ENCODE measurements at regions not wholly inside any gene's neighbourhood (a gene's known extent, or its start where the extent isn't known, plus 50 kb on each side); places are given as distances from the start of the nearest gene placed in this dataset.
"Not testable (repeated sequence)": the region's sequence is repeated elsewhere in the genome, so short reads cannot be mapped to it uniquely, and the experiment has no call there.

DNA sequence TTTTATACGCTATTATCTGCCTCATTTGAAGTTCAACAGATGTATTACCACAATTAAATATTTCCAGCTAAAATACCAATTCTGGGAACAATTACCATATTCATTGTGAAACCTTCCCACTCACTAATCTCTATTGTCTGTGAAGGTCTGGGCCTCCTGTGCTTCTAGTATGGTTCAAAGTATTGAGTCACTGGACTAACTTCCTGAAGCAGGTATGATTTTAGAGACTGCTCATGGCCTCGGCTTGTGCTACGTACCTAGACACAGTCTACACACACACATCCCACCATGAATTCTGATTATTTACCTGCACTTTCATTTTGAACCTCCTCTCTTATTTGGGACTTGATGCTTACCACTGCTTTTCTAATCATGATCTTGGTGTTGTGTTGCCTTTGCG, 180.7 kb upstream of the EPHA4 start:
- no peak for DNase-seq

GRCh38 chr2:221750316-221750715, 178.2 kb upstream of the EPHA4 start:
- DNase-seq, result no peak

DNA sequence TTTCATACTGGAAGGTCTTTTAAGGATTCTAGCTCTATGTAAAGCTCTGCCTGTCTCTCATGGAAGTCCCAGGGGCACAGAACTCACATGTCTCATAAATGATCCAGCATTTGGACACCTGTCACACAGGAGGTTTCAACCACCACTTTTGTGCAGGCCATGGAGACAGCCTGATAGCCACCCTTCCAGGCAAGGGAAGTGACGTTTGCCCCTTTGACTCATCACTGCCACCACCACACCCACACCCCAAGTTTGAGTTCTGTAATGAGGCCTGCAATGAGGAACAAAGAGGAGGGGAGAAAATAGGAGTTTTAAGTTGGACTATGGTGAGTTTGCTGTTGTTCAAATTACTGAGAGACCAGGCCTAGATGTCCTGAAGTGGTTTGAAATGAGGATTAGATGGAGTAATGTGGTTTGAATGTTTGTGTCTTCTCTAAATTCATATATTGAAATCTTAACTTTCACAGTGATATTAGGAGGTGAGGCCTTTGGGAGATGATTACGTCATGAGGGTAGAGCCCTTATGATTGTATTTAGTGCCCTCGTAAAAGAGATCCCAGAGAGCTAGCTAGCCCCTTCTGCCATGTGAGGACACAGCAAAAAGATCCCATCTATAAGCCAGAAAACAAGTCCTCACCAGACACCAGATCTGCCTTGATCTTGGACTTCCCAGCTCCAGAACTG, 175.3 kb upstream of the EPHA4 start:
- DNase-seq, result no peak

DNA sequence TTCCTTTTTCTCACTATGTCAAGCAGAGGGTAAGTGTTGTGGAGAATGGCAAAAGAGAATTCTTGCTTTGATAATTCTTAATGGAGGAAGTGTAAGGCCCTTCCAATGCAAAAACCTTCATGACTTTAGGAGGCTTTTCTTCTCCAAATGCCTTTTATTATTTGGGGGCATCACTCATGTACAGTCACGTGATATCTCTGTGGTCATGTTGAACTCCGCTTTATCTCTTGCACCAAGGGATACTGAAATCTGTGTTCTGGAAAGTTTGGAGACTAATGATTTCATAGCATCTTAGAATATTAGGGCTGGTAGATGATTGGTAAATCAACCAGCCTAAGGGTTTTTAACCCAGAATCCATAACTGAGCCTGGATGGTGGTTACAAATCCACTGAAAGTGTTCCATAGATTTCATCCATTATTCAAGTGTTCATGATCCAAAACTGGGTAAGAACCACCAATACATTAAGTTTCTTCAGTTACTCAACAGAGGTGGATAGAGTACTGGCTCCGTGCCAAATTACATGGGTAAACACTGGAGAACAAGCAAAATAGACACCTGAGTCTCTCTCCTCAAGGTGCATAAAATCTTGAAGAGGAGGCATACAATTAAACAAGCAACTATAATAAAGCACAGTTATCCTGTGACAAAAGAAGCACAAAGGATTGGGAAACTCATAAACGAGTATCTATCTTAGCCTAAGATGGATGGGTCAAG, 169.6 kb upstream of the EPHA4 start:
- no peak for DNase-seq

DNA sequence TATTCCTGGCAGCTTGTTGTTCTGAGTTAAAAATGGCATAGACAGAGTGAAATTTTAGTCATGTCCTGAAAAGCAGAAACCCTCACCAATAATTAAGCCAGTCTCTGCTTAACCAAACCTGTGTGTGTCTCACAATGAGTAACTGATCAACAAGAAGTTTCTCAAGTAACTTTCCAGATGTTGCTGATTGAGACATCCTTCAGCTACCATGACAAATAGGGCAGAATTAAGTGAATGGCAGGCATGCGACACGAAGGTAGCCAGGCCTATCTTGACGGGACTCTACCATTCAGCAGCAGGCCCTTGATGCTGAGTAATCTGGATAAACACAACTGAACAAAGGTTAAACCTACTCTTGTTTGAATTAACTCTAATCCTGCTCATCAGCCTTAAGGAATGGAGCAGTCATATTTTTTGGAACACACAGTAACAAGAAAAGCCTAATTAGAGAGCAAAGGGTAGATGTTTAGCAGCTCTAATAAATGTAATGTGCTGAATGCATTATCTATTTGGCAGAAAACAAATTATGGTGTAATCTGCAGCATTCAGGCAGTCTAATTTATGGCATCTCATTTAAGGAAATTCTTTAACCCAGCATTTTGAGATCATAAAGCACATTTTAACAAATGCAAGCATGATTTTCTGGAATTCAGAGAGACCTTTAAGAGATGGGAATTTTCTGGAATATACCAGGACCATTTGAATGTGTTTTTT, 159.5 kb upstream of the EPHA4 start:
- no peak for DNase-seq

DNA sequence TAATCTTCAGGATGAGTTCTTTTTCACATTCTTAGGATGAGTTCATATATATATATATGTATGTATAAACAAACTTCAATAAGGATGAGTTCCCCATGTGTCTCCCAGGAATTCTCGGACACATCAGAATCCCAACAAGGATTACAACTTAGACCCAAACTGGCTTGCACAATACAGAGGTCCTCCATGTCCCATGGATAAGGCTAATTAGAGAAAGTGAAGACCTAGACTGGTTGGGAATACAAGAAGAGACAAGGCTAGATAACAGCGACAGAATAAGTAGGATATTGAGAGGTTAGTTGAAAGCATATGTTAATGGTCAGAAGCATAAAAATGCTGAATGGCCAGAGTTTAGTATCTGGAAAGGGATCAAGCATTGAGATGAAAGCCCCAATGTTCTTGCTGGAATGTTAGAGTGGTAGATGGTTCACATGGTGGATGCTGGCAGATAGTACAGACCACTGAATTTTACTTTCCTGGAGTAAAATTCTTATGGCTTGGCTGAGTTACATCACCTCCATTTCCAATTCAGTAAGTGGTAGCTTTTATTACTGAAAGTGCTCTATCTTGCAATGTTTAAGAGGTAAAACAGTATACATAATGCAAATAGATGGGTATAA, 154.9 kb upstream of the EPHA4 start:
- no peak for DNase-seq

DNA sequence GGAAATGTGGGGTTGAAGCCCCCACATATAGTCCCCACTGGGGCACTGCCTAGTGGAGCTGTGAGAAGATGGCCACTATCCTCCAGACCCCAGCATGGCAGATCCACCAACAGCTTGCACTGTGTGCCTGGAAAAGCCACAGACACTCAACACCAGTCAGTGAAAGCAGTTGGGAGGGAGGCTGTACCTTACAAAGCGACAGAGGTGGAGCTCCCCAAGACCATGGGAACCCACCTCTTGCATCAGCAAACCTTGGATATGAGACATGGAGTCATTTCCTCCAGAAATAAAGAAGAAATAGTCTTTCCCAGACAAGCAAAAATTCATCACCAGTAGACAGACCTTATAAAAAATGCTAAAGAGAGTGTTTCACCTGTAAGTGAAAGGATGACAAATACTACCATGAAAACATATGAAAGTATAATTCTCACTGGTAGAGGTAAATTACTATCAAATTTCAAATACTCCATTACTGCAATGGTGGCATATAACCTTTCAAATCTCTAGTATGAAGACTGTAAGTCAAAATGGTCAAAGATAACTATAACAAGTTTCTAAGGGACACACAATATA, 152.6 kb upstream of the EPHA4 start:
- DNase-seq, result no peak

- not testable (repeated sequence) for DNase-seq
Observed at GRCh38 chr2:221724117-221724516, 152.0 kb upstream of the EPHA4 start.

GRCh38 chr2:221716426-221717303, 144.6 kb upstream of the EPHA4 start:
- DNase-seq, result no peak

DNA sequence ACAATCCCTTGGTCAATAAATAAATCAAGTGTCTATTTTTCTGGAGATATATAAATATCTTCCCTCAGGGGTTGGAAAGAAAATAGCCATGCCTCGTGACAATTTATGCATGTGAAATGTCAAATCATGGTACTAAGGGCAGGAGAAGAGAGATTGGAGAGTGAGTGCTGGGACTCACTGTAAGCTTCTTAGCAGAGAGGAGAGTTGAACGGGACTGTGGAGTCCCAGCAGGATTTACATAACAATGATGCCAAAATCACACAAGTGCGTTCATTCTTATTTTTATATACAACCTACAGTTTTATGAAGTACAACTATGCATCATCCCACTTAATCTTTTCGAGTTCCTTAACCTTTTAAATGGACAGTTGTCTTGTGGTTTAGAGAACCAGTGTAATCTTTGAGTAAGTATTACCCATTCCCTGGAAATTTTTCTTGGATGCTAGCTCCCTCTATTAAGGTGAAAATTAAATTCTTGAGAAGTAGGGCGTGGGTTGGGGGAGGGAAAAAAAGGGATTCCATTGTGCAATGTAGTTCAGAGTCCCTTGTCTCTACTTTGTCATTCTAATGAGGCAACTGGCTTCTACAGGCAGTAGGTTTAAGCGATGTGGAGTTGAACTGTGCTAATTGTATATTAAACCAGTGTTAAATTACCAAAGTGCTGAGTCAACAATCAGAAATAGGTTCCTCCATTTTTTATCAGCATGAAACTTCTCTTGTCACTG, 143.6 kb upstream of the EPHA4 start:
- no peak for DNase-seq

GRCh38 chr2:221710744-221711143, 138.6 kb upstream of the EPHA4 start:
- DNase-seq, result no peak

- no peak for DNase-seq
Observed at GRCh38 chr2:221708902-221709301, 136.8 kb upstream of the EPHA4 start.

DNA sequence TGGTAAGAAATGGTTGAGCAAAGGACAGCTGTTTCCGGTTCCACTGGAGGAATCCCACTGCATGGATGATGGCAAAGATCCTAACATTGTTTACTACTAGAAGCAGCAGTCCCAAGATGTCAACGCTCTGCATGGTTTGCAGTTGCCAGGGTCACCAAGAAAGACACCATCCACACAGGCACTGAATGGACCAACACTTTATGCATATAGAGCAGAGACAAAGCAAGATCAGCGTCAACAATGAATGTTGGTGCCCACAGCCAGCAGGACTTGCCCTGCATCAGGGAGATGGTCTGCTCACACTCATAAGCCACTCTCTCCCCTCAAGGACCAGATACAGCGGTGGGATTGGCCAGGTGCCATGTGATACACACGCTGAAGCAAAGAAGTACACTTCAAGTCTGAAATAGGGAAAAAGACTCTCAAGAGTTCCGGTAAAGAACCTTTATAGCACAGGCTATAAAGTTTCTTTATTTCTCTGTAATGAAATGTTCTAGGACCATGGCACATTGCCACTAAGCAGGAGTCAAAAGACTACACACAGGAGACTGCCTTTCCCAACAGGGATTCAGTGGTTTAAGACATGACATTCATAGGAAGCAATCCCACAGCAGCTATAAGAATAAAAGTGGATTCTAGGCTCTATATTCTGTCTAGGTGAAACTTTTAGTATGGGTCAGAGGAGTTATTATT, 133.2 kb upstream of the EPHA4 start:
- DNase-seq, result no peak

DNA sequence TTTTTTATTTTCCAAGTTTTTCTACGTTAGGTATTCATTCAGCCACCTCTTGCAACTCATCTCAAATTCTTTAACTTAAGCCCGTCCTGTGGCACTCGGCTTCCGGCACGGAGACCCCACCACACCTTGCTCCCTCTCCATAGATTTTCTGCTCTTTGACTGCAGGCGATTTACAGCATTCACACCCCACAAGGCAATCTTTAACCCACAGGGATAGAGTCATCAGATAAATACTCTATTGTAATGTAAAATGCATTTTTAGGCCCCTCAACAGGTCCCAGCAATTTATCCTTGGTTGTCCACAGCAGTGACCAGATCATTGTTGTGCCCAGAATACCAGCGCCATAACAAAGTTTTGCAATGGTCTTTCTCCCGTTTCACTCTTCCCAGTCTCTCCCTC, 132.3 kb upstream of the EPHA4 start:
- DNase-seq, result no peak

DNA sequence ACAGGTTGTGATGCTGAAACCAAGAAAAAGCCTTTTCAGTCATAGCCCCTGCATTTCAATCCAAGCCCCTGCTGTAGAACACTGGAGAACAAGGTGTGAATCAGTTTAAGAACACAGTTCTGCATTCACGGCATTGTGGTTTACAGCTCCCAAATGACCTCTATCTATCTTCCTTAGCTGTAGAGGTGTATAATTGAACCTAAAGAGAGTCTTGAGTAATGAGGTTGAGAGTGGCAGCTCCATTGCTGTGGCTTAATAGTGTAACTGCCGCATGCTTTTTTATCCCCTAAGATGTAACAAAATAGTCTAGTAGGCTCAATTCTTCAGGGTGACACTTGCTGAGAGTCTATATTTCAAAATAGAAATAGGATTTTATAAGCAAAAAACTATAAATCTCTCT, 121.3 kb upstream of the EPHA4 start:
- DNase-seq, result no peak

DNA sequence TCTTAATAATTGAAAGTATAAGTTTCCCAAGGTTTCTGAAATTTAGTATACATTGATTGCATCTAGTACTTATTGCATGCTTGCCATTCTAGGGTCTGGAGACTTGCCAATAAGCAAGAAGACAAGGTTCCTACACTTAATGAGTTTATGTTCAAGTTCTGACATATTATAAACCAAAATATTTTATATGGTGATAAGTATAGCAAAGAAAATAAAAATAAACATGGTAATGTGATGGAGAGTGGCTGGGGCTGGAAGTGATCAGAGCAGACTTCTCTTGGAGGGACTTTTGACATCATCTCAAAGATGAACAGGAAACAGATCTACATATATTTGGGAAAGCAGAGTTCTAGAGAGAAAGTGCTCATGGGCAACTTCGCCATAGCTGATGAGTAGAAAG, 119.5 kb upstream of the EPHA4 start:
- DNase-seq, result no peak

- no peak for DNase-seq
Observed at GRCh38 chr2:221689140-221689539, 117.0 kb upstream of the EPHA4 start.

GRCh38 chr2:221680548-221680947, 108.4 kb upstream of the EPHA4 start:
- DNase-seq, result no peak

- DNase-seq, result no peak
Observed at GRCh38 chr2:221677688-221678087, 105.6 kb upstream of the EPHA4 start.

DNA sequence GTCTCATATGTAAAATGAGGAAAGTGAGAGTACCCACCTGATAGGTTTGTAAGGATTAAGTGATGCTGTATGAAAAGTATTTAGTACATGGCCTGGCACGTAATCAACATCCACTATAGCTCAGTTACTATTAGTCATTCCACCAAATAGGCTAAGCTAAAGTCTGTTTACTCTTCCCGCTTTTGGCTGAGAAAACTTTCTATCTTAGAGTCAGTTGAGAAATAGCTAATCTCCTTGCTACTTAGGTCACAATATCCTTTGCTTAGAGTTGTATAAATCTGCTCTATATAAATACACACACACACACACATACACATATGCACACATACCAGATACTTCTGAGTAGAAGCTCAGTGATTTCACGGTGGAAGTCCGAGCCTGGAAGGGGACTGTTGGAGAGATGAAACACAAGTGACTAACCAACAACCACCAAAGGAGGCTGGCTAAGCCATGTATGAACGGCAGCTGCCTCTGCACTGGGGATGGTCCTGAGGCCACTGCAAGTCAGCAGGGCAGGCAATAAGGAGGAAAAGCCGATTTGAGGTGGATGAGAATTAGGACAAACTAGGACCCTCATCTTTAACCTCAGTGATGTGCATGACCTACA, 104.6 kb upstream of the EPHA4 start:
- DNase-seq, result no peak

Measured in NCI-H1092 (cell line).